Left ventricle myocardium superior (tissue), 1 donor: ENCODE measurements at regions not wholly inside any gene's neighbourhood (a gene's known extent, or its start where the extent isn't known, plus 50 kb on each side); places are given as distances from the start of the nearest gene placed in this dataset.

Experiments used
- ATAC-seq: fragments of 200-7000 bp; cut with Tn5 transposase; one replicate; pipeline ENCODE4 v1.9.1; 2020; ENCODE audit warnings: mild to moderate bottlenecking, moderate library complexity
- DNase-seq: peaks from one replicate; pipeline ENCODE4 v3.0.0-alpha.2; 2020
- intact Hi-C: fragments of 100-400 bp; cut with micrococcal nuclease; formaldehyde crosslinking; loops from one replicate; pipeline ENCODE4 v1.11.0; 2022
- donor health status: DM: no; HTN: yes; CAD: no; lungs with severe emphysema.

DNA sequence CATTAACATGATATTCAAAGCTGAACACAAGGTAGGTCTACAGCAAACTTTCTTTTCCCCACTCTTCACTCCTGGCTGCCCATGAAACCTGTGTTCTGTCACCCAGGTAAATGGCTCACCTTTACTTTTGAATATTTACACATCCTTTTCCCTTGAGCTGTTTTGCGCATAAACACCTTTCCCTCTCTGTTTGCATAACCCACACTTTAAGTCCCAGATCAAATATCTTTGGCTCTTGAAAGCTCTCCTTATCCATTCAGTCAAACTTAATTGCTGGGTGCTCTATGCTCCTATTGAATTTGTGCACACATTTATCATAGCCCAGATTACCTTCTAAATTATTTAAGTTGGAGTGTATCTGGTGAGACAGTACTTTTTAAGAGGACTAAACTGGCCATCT lies 51.7 kb upstream of the ATP8A1 start:
- intact Hi-C loops: no loop called here

More for the DNA sequence above, 51.7 kb upstream of the ATP8A1 start:
- no peak for DNase-seq
- ATAC-seq: no peak
